ENCODE measurements at regions not wholly inside any gene's neighbourhood (a gene's known extent, or its start where the extent isn't known, plus 50 kb on each side); places are given as distances from the start of the nearest gene placed in this dataset.

DNA sequence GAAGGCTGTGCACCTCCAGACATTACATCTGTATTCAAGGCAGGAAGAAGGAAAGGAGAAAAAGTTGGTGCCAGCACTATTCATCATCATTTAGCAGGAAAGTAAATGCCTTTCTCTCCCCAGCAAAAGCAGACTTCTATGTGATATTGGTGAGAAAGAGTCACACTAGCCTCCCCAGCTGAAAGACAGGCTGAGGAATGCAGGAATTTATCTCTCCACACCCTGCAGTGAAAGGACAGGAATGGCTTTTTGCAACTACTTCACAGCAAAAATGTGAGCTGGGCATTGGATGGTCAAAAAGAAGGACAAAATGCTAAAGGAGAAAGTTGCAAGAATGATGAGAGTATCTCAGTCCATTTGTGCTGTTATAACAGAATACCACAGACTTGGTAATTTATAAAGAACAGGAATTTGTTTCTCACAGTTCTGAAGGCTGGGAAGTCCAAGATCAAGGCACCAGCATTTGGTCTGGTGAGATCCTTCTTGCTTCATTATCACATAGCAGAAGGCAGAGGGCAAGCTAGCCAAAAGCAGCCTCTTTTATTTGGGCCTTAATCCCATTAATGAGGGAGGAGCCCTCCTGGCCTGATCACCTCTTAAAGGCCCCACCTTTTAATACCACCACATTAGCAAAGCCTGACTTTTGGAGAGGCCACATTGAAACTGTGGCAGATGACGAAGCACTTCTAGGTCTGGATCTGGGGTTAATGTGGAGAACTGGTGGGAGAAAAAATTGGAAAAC is 388.1 kb upstream of the SLC14A2 start:
- DNase-seq (ENCODE audit: low spot score), result no peak

- no peak for DNase-seq (ENCODE audit: low spot score)
Observed at GRCh38 chr18:45228796-45229388, 386.4 kb upstream of the SLC14A2 start.

DNA sequence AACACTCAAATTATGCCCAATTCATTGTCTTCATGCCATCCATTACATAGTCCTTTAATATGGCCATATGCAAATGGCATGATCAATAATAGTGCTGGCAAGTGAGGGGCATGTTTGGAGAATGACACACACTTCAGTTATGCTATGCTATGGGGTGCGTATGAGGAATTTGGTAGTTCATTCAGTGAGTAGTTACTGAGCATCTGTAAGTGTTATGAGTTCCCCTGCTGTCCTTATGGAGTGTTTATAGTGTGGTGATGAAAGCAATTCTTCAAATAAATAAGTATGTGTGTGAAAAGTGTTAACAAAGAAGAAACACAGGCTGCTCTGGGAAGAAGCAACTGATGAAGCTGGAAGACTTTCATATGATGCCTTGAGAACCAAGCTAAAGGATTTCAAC is 383.7 kb upstream of the SLC14A2 start:
- no peak for DNase-seq (ENCODE audit: low spot score)

- no peak for DNase-seq (ENCODE audit: low spot score)
Observed at GRCh38 chr18:45232061-45232460, 383.2 kb upstream of the SLC14A2 start.

DNA sequence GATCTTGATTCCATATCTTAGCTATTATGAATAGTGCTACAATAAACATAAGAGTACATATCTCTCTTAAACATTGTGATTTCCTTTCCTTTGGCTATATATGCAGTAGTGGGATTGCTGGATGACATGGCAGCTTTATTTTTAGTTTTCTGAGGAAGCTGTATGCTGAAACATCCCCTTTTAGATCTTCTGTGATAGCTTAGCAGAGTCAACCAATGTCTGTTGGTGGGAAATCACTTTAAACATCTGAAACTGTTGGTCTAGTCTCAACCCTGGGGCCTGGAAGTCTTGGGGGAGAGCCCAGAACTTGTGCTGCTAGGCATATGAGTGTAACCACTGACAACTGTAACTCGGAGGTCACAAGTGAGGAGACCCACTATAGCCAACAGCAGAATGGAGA is 378.6 kb upstream of the SLC14A2 start:
- DNase-seq (ENCODE audit: low spot score), result no peak

- DNase-seq (ENCODE audit: low spot score), result no peak
Observed at GRCh38 chr18:45237343-45238098, 377.8 kb upstream of the SLC14A2 start.

DNA sequence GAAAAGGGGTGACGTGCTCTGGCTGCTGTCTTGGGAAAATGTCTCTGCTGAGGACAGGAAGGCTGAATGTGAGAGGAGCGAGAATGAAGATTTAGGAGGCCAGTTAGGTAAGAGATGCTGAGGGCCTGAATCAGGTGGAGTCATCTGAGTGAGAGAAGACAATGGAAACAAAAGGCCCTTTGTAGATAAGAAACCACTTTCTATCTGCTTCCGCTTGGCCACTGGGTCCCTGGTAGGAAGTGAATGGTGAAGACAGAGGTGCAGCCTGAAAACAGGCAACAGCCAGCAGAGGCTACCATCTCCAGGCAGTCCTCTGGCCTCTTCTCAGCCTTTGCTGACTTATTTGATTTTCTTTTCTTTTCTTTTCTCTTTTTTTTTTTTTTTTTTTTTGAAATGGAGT is 374.0 kb upstream of the SLC14A2 start:
- no peak for DNase-seq (ENCODE audit: low spot score)

- DNase-seq (ENCODE audit: low spot score), result no peak
Observed at GRCh38 chr18:45241982-45242565, 373.2 kb upstream of the SLC14A2 start.

DNA sequence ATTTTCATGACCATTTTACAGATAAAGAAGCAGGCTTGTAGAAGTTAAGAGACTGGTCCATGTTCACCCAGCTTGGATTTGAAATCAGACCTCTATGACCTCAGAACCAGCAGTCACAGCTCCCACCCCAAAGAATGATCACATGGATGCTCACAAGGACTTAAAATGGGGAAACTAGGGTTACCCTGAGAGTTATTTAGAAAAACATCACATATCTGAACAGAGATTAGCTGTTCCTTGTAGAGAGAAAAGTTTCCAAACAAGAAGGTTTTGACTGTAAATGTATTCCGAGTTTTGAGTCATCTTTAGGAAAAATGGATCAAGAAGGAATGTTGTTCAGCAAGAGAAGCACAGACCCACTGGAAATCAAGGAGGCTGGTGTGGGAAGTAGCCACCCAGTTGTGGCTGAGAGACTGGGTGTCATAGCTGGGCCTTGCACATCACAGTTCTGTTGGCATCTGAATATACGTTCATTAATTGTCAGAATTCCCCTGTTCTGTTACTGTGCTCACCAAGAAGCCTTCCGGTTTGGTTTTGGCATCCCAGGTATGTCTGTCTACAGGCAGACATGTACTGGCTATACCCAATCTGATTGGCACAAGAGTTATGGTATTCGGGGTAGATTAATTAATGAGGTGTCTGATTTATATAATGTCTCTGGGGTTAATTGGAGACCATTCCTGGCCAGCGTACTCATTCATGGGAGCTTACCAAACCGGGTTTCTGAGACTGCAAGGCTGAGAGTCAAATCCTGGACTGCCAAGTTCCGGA is 371.8 kb upstream of the SLC14A2 start:
- DNase-seq (ENCODE audit: low spot score), result no peak

- no peak for DNase-seq (ENCODE audit: low spot score)
Observed at GRCh38 chr18:45245091-45245511, 370.2 kb upstream of the SLC14A2 start.

DNA sequence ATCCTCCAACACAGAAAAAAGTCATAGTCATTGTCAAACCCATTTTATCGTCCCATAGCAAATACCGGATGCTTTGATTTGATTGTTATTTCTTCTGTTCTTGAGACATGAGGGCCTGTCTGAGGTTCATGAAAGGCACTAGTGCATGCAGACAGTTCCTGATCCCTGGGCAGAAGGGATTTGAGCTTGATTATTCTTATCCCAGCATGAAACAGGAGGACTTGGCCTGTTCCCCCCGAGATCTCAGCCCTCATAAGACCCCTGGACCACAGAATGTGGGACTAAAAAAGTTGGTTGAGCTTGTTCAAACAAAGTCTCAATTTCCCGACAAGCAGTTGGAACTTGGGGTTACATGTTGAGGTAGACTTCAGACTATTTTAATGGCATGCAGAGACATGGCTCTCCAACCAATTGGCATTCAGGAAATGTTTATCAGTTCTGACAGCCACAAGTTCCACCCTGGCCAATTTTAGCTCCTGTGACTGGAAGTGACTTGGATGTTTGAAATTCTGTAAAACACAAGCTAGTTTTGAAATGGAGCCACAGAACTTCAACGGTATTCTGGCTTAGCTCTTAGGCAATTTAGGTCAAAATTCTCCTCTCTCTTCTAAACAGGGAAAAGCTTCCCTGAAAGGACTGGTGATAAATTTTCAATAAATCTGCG is 366.9 kb upstream of the SLC14A2 start:
- peak; percentile 12 for DNase-seq (ENCODE audit: low spot score)

GRCh38 chr18:45249246-45249661 is 366.0 kb upstream of the SLC14A2 start:
- DNase-seq (ENCODE audit: low spot score), result no peak

DNA sequence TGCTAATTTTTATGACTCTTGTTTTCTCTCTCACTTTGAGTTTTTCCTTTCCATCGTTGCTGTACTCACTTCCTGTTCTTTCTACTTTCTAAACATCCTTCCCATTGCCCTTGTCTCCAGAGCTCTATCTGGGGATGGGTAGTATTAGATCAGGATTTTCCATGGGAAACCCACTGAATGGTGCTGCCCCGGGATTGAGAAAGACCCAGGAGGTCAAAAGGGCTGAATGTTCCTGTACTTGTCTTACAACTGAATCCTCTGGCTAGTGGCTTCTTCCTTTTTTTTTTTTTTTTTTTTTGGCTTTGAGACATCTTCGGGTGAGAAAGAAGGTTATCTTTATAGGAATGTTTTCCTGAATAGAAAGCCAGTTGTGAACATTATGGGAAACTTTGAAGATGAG is 364.8 kb upstream of the SLC14A2 start:
- no peak for DNase-seq (ENCODE audit: low spot score)

GRCh38 chr18:45251236-45251635 is 364.0 kb upstream of the SLC14A2 start:
- DNase-seq (ENCODE audit: low spot score), result no peak

GRCh38 chr18:45252474-45252873 is 362.8 kb upstream of the SLC14A2 start:
- no peak for DNase-seq (ENCODE audit: low spot score)

DNA sequence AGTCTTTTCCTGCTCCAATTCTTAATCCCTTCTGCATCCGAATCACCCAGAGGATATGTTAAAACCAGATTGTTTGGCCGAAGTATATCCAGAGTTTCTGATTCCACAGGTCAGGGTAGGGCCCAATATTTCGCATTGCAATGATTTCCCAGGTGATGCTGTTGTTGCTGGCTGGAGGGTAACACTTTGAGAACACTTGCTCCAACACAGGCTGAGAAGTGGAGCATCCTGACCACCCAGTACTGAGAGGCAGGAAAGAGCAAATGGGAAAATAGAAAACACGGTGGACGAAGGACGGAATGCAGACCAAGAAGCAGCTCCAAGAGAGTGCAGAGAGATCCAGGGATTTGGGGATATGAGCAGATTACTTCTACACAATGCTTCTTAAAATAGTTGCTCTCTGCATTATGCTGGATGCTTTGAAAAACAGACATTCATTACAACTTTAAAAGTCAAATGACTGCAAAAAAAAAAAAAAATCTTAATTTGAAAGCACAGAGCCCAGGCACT is 362.2 kb upstream of the SLC14A2 start:
- DNase-seq (ENCODE audit: low spot score), result no peak

- no peak for DNase-seq (ENCODE audit: low spot score)
Observed at GRCh38 chr18:45253973-45254708, 361.1 kb upstream of the SLC14A2 start.

GRCh38 chr18:45254709-45255082 is 360.6 kb upstream of the SLC14A2 start:
- DNase-seq (ENCODE audit: low spot score), result peak; percentile 18

GRCh38 chr18:45255197-45255890 is 359.9 kb upstream of the SLC14A2 start:
- DNase-seq (ENCODE audit: low spot score), result peak; percentile 41

GRCh38 chr18:45260125-45260524 is 355.2 kb upstream of the SLC14A2 start:
- no peak for DNase-seq (ENCODE audit: low spot score)

All from mucosa of gallbladder (tissue), 1 donor.